ENCODE measurements at regions not wholly inside any gene's neighbourhood (a gene's known extent, or its start where the extent isn't known, plus 50 kb on each side); places are given as distances from the start of the nearest gene placed in this dataset.

DNA sequence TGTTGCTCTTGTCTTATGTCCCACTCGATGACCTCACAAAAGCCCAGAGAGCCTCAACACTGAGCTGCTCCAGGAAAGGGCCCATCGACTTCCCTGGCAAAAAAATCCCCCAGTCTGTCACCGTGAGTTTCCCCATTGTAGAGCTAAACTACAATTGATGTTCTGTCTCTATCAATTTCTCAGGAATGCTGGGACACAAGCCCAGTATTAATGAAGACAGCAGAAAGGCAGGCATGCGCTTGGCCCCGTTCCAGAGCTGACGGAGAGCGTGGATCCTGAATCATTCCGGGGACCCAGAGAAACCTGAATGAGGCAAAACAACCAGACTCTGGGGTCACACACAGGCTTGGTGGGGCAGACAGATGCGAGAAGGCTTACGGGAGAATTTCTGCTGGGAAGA, 146.9 kb downstream of the TTC32 start:
- ATAC-seq (no peak), DNase-seq (no peak)
- Mint-ChIP-seq H3K36me3 (ENCODE audit: insufficient read depth) (no peaks in the 10 kb centered on the region), H3K27me3 (ENCODE audit: low read depth) (peaks cover 13% of the 10 kb centered on the region), H3K4me3 (no peak overlapping the region), H3K4me1 (ENCODE audit: low read depth) (no peaks in the 10 kb centered on the region), H3K9me3 (no peaks in the 10 kb centered on the region)

- DNase-seq (no peak), ATAC-seq (no peak)
- Mint-ChIP-seq H3K4me1 (ENCODE audit: low read depth) (no peaks in the 10 kb centered on the region), H3K4me3 (no peak overlapping the region), H3K36me3 (ENCODE audit: insufficient read depth) (no peaks in the 10 kb centered on the region), H3K27me3 (ENCODE audit: low read depth) (peaks cover 12% of the 10 kb centered on the region), H3K9me3 (no peaks in the 10 kb centered on the region)
These were observed 148.0 kb downstream of the TTC32 start for GRCh38 chr2:19753818-19754217.

- Mint-ChIP-seq H3K27me3 (ENCODE audit: low read depth) (peaks cover 13% of the 10 kb centered on the region), H3K4me3 (no peak overlapping the region), H3K4me1 (ENCODE audit: low read depth) (no peaks in the 10 kb centered on the region), H3K9me3 (no peaks in the 10 kb centered on the region), H3K36me3 (ENCODE audit: insufficient read depth) (no peaks in the 10 kb centered on the region)
- ATAC-seq, result no peak
- no peak for DNase-seq
These were observed 148.5 kb downstream of the TTC32 start for GRCh38 chr2:19753314-19753713.

DNA sequence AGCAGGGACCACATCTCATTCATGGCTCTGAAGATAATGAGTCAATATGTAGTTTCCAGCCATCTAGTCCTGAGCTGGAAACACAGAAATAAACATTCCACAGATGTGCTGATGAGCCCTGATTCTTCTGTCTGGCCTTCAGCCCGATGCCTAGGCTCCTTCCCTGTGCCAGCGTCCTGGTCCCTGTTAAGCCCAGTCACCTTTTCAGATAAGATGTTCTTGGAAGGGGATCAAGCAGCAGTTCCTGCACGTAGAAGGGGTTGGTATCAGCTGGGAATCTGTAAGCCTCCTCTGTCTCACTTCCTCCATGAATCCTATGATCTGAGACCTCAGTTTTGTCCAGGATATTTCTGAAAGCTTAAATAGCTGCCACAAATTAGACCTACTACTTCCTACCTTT, 149.3 kb downstream of the TTC32 start:
- no peak for DNase-seq

GRCh38 chr2:19751631-19752030, 150.2 kb downstream of the TTC32 start:
- Mint-ChIP-seq H3K9me3 (no peaks in the 10 kb centered on the region), H3K36me3 (ENCODE audit: insufficient read depth) (no peaks in the 10 kb centered on the region), H3K4me1 (ENCODE audit: low read depth) (no peaks in the 10 kb centered on the region), H3K27me3 (ENCODE audit: low read depth) (peaks cover 13% of the 10 kb centered on the region), H3K4me3 (no peak overlapping the region)
- DNase-seq (no peak), ATAC-seq (no peak)

More for the DNA sequence above, 149.3 kb downstream of the TTC32 start:
- H3K36me3 Mint-ChIP-seq (ENCODE audit: insufficient read depth), result no peaks in the 10 kb centered on the region
- no peak overlapping the region for H3K4me3 Mint-ChIP-seq
- H3K4me1 Mint-ChIP-seq (ENCODE audit: low read depth), result no peaks in the 10 kb centered on the region
- H3K9me3 Mint-ChIP-seq, result no peaks in the 10 kb centered on the region
- H3K27me3 Mint-ChIP-seq (ENCODE audit: low read depth), result peaks cover 13% of the 10 kb centered on the region
- ATAC-seq, result no peak

- no peaks in the 10 kb centered on the region for H3K4me1 Mint-ChIP-seq (ENCODE audit: low read depth)
- ATAC-seq, result no peak
- DNase-seq, result no peak
These were observed 151.6 kb downstream of the TTC32 start for GRCh38 chr2:19750136-19750535.

DNA sequence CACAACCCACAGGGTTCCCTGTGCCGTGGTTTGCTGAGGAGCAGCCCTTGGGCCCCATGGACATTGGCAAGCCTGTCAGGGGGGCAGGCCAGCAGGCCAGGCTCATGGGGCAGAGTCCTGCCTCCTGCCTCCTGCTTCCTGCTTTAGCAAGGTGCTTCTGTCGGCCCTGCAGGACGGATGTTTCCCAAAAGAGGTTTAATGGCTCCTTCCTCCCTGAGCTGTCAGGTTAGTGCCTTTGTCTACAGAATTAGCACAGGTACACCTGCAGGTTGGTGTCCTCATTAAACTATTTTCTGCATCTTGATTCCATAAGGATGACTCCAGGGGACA, 152.3 kb downstream of the TTC32 start:
- Mint-ChIP-seq H3K4me1 (ENCODE audit: low read depth) (no peaks in the 10 kb centered on the region), H3K9me3 (no peaks in the 10 kb centered on the region), H3K4me3 (no peak overlapping the region), H3K36me3 (ENCODE audit: insufficient read depth) (no peaks in the 10 kb centered on the region), H3K27me3 (ENCODE audit: low read depth) (peaks cover 13% of the 10 kb centered on the region)
- ATAC-seq (no peak), DNase-seq (no peak)

More at GRCh38 chr2:19750136-19750535, 151.6 kb downstream of the TTC32 start:
- Mint-ChIP-seq H3K36me3 (ENCODE audit: insufficient read depth) (no peaks in the 10 kb centered on the region), H3K9me3 (no peaks in the 10 kb centered on the region), H3K4me3 (no peak overlapping the region), H3K27me3 (ENCODE audit: low read depth) (peaks cover 13% of the 10 kb centered on the region)

- no peak for DNase-seq
- no peaks in the 10 kb centered on the region for H3K36me3 Mint-ChIP-seq (ENCODE audit: insufficient read depth)
- H3K27me3 Mint-ChIP-seq (ENCODE audit: low read depth), result peaks cover 13% of the 10 kb centered on the region
These were observed 152.9 kb downstream of the TTC32 start for GRCh38 chr2:19748711-19749506.

DNA sequence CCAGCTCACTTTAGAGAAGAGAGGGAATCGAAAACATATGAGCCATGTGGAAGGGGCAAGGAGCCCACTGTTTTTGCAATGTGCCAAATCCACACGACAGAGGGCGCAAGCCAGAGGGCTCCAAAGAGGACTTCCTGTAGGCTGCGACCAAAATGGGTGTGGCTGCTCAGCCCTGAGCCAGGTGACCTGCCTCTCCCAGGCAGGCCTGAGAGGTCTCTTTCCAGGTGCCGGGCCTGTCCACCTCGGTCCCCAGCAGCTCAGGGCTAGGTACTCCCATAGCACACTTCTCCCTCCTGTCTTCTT, 153.8 kb downstream of the TTC32 start:
- Mint-ChIP-seq H3K27me3 (ENCODE audit: low read depth) (peaks cover 13% of the 10 kb centered on the region), H3K9me3 (no peaks in the 10 kb centered on the region), H3K4me3 (no peak overlapping the region), H3K36me3 (ENCODE audit: insufficient read depth) (no peaks in the 10 kb centered on the region), H3K4me1 (ENCODE audit: low read depth) (no peaks in the 10 kb centered on the region)
- no peak for ATAC-seq
- no peak for DNase-seq

More at GRCh38 chr2:19748711-19749506, 152.9 kb downstream of the TTC32 start:
- ATAC-seq, result no peak
- Mint-ChIP-seq H3K4me1 (ENCODE audit: low read depth) (no peaks in the 10 kb centered on the region), H3K9me3 (no peaks in the 10 kb centered on the region), H3K4me3 (no peak overlapping the region)

DNA sequence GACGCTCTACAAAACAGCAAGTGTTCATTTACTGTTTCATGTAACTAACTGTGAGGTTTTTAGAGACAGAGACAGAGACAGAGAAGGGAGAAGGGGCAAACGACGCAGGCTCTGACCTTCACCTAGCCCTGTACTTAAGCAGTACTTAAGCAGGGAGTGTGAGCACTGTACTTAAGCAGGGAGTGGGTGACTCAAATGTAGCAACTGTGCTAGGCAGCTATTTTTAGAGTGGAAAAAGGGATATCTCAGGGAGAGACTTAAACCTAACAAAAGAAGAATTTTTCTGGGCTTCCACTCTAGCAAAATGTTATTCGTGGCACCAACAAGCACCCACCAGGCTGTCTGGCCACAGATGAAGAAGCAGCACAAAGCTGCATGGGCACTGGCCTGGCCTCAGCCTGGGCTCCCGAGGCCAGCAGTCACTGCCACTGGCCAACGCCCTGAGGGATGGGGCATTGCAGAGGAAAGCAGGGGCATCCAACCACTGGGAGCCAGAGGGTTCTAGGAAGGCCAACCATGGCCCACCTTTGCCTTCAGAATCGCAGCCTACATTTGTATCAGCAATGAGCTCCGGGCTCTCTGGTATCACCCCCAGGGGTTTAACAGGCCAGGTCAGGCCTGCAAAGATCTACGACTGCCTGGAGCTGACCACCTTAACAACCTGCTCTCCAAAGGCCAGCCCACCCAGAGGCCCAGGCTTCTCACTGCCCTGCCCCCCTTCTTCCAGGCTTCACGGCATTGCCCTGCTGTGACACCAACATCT, 154.3 kb downstream of the TTC32 start:
- Mint-ChIP-seq H3K27me3 (ENCODE audit: low read depth) (peaks cover 13% of the 10 kb centered on the region), H3K4me3 (no peak overlapping the region), H3K4me1 (ENCODE audit: low read depth) (no peaks in the 10 kb centered on the region), H3K9me3 (no peaks in the 10 kb centered on the region), H3K36me3 (ENCODE audit: insufficient read depth) (no peaks in the 10 kb centered on the region)
- no peak for ATAC-seq
- no peak for DNase-seq

DNA sequence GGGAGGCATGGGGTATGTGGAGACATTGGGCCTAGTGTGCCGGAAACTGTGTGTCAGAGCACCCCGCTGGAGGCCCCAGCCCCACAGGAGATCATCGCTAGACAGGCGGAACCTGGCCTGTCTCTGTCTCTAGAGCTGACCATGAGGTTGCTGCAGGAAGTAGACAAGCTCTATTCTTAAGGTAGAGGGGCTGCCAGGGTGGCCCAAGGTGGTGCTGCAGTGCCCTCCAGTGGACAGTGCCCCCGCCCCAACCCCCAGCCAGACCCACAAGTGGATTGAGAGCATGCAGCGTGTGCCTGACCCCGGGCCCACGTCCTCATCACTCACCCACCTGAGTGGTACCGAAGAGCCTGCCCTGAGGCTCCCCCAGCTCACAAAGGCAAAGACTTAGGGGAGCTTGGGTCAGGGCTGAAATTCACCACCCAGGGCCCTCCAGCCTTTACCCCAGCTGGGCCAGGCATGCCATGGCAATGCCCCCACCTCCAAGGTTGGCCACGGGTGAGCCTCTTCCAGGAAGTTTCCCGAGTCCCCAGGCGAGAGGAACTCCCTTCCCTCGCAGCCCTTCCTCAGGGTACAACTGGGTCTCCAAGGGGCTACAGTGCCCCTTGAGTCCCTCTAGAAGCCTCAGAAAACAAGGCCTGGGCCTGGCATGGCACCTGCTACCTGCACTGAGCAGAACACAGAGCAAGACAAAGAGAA, 155.0 kb downstream of the TTC32 start:
- H3K9me3 Mint-ChIP-seq, result no peaks in the 10 kb centered on the region
- no peak for DNase-seq
- ATAC-seq, result no peak

GRCh38 chr2:19746137-19746600, 155.6 kb downstream of the TTC32 start:
- Mint-ChIP-seq H3K9me3 (no peaks in the 10 kb centered on the region), H3K4me3 (no peak overlapping the region), H3K4me1 (ENCODE audit: low read depth) (no peaks in the 10 kb centered on the region), H3K36me3 (ENCODE audit: insufficient read depth) (no peaks in the 10 kb centered on the region), H3K27me3 (ENCODE audit: low read depth) (peaks cover 13% of the 10 kb centered on the region)
- DNase-seq (no peak), ATAC-seq (no peak)

More for the DNA sequence above, 155.0 kb downstream of the TTC32 start:
- peaks cover 13% of the 10 kb centered on the region for H3K27me3 Mint-ChIP-seq (ENCODE audit: low read depth)
- no peaks in the 10 kb centered on the region for H3K36me3 Mint-ChIP-seq (ENCODE audit: insufficient read depth)
- H3K4me1 Mint-ChIP-seq (ENCODE audit: low read depth), result no peaks in the 10 kb centered on the region
- H3K4me3 Mint-ChIP-seq, result no peak overlapping the region

- Mint-ChIP-seq H3K9me3 (no peaks in the 10 kb centered on the region), H3K4me3 (no peak overlapping the region), H3K27me3 (ENCODE audit: low read depth) (peaks cover 8% of the 10 kb centered on the region), H3K4me1 (ENCODE audit: low read depth) (no peaks in the 10 kb centered on the region), H3K36me3 (ENCODE audit: insufficient read depth) (no peaks in the 10 kb centered on the region)
- DNase-seq (no peak), ATAC-seq (no peak)
These were observed 156.3 kb downstream of the TTC32 start for GRCh38 chr2:19745318-19746136.
